Neuronal stem cell (in vitro differentiated cells): ENCODE measurements at regions not wholly inside any gene's neighbourhood (a gene's known extent, or its start where the extent isn't known, plus 50 kb on each side); places are given as distances from the start of the nearest gene placed in this dataset.

Source experiments
- DNase-seq: peaks from one replicate; pipeline ENCODE4 v3.0.0-alpha.2; 2013; ENCODE audit warnings: low spot score
- H2AFZ ChIP-seq: one replicate; pipeline ENCODE4 v1.6.1; 2013; ENCODE audit warnings: mild to moderate bottlenecking, low read length, inconsistent platforms
- H2AK5ac ChIP-seq: 2 replicates; pipeline ENCODE4 v1.6.1; 2013; ENCODE audit warnings: low read depth, mild to moderate bottlenecking, inconsistent platforms, low read length, moderate library complexity, mixed read lengths
- H2BK120ac ChIP-seq: 2 replicates; pipeline ENCODE4 v1.6.1; 2013; ENCODE audit warnings: low read depth, mild to moderate bottlenecking, inconsistent platforms, low read length, moderate library complexity, mixed read lengths
- H2BK12ac ChIP-seq: one replicate; pipeline ENCODE4 v1.6.1; 2013; ENCODE audit warnings: low read length, inconsistent platforms
- H2BK15ac ChIP-seq: 2 replicates; pipeline ENCODE4 v1.6.1; 2013; ENCODE audit warnings: mild to moderate bottlenecking, low read length, inconsistent platforms, mixed read lengths
- H2BK5ac ChIP-seq: one replicate; pipeline ENCODE4 v1.6.1; 2013; ENCODE audit warnings: inconsistent platforms, mild to moderate bottlenecking, low read length, moderate library complexity
- H3K14ac ChIP-seq: one replicate; pipeline ENCODE4 v1.6.1; 2013; ENCODE audit warnings: low read length, inconsistent platforms
- H3K18ac ChIP-seq: 2 replicates; pipeline ENCODE4 v1.6.1; 2013; ENCODE audit warnings: low read length, inconsistent platforms
- H3K23ac ChIP-seq: 2 replicates; pipeline ENCODE4 v1.6.1; 2013; ENCODE audit warnings: low read depth, mild to moderate bottlenecking, mixed read lengths, low read length, inconsistent platforms; ENCODE audit not compliant: poor library complexity
- H3K27ac ChIP-seq: replicated peaks from 3 replicates; pipeline ENCODE4 v1.5.1; 2013; ENCODE audit warnings: low read length, inconsistent platforms
- H3K27me3 ChIP-seq, 3 experiments: 2 replicates each; pipeline ENCODE4 v1.6.1; 2013; ENCODE audit warnings: low read length in 3 of 3, mild to moderate bottlenecking in 2 of 3, inconsistent platforms in 1 of 3, low read depth in 1 of 3, mixed read lengths in 1 of 3, moderate library complexity in 1 of 3; ENCODE audit not compliant: control insufficient read depth in 3 of 3, insufficient read depth in 3 of 3
- H3K36me3 ChIP-seq, 2 donors: replicated peaks in 1 of 2; 2 replicates each; pipeline ENCODE4 v1.6.1; 2013; ENCODE audit warnings: low read length in 2 of 2; ENCODE audit not compliant: control insufficient read depth in 2 of 2, insufficient read depth in 2 of 2
- H3K4ac ChIP-seq: 2 replicates; pipeline ENCODE4 v1.6.1; 2013; ENCODE audit warnings: inconsistent platforms, mild to moderate bottlenecking, low read length, moderate library complexity
- H3K4me1 ChIP-seq, 2 donors: 1 replicate in 1 of 2; 2 replicates in 1 of 2; pipeline ENCODE4 v1.6.1; 2013; ENCODE audit warnings: low read length in 2 of 2, low read depth in 1 of 2; ENCODE audit not compliant: control insufficient read depth in 2 of 2, insufficient read depth in 1 of 2
- H3K4me2 ChIP-seq: one replicate; pipeline ENCODE4 v1.6.1; 2013; ENCODE audit warnings: mild to moderate bottlenecking, low read length, inconsistent platforms; ENCODE audit not compliant: insufficient read depth, poor library complexity, severe bottlenecking
- H3K4me3 ChIP-seq, 2 donors: 2 replicates each; pipeline ENCODE4 v1.5.1; 2013; ENCODE audit warnings: low read length in 2 of 2, mild to moderate bottlenecking in 2 of 2, inconsistent platforms in 1 of 2, moderate library complexity in 1 of 2
- H3K79me1 ChIP-seq: one replicate; pipeline ENCODE4 v1.6.1; 2013; ENCODE audit warnings: low read depth, mild to moderate bottlenecking, inconsistent platforms, low read length, moderate library complexity
- H3K9ac ChIP-seq: one replicate; pipeline ENCODE4 v1.6.1; 2013; ENCODE audit warnings: mild to moderate bottlenecking, low read depth, low read length, inconsistent platforms; ENCODE audit not compliant: poor library complexity
- H3K9me3 ChIP-seq, 2 donors: replicated peaks in 1 of 2; 2 replicates each; pipeline versions ENCODE3 to v1.6.1; 2013; ENCODE audit warnings: low read length in 2 of 2, mild to moderate bottlenecking in 2 of 2, inconsistent platforms in 1 of 2, low read depth in 1 of 2, mixed read lengths in 1 of 2, moderate library complexity in 1 of 2; ENCODE audit not compliant: control insufficient read depth in 2 of 2, insufficient read depth in 1 of 2
- H4K8ac ChIP-seq: one replicate; pipeline ENCODE4 v1.6.1; 2013; ENCODE audit warnings: low read depth, mild to moderate bottlenecking, inconsistent platforms, low read length, moderate library complexity
- H4K91ac ChIP-seq: one replicate; pipeline ENCODE4 v1.6.1; 2013; ENCODE audit warnings: low read length, low read depth, mild to moderate bottlenecking, inconsistent platforms; ENCODE audit not compliant: poor library complexity
- WGBS, 2 donors: extraction: QIAGEN DNeasy Blood & Tissue Kit; methylation state at CpG; one replicate each; pipeline ENCODE4 v1.1.7; 2013; ENCODE audit warnings: missing lambda C conversion rate in 2 of 2, mixed read lengths in 1 of 2; ENCODE audit not compliant: insufficient read length in 2 of 2, insufficient replicate concordance in 1 of 2; ENCODE audit errors: extremely low coverage in 2 of 2; 5-methylcytosine and 5-hydroxymethylcytosine counted together

DNA sequence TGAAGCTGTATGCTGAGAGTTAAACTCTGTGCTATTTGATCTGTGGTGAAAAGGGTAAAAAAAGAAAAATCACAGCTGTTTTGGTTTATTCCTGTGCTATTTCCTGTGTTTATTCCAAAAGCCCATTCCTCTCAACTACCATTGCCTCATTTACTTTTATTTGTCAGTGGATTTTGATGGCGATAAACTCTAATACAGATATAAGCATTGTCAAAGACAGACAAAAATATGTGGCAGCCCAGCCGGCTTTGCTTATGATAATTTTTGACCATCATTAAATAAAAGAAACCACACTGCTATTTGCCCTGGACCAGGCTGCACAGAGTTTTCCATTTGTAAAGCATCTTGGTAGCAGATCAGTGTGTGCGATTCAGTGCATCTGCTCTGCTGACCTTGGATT lies 473.6 kb upstream of the ASIC2 start:
- no peak overlapping the region for H2BK120ac ChIP-seq
- H3K79me1 ChIP-seq: no peaks in the 10 kb centered on the region
- H3K4me3 ChIP-seq: no peak overlapping the region
- no peak overlapping the region for H2BK15ac ChIP-seq
- no peak overlapping the region for H3K4me2 ChIP-seq
- no peak overlapping the region for H2AK5ac ChIP-seq
- H3K23ac ChIP-seq: no peak overlapping the region
- H4K91ac ChIP-seq: no peak overlapping the region
- no peak overlapping the region for H2BK5ac ChIP-seq
- no peak overlapping the region for H3K27ac ChIP-seq
- no peak overlapping the region for H3K14ac ChIP-seq
- H3K4me1 ChIP-seq: no peaks in the 10 kb centered on the region
- no peak overlapping the region for H3K9ac ChIP-seq
- no peak overlapping the region for H4K8ac ChIP-seq
- DNase-seq: no peak
- H3K27me3 ChIP-seq: no peaks in the 10 kb centered on the region
- WGBS, 2 donors: no CpG with 5 or more reads among the region's 3 CpGs
- no peak overlapping the region for H2AFZ ChIP-seq
- H3K18ac ChIP-seq: no peak overlapping the region
- H3K4ac ChIP-seq: no peak overlapping the region
- no peak overlapping the region for H2BK12ac ChIP-seq
- no peaks in the 10 kb centered on the region for H3K36me3 ChIP-seq
- no peaks in the 10 kb centered on the region for H3K9me3 ChIP-seq

DNA sequence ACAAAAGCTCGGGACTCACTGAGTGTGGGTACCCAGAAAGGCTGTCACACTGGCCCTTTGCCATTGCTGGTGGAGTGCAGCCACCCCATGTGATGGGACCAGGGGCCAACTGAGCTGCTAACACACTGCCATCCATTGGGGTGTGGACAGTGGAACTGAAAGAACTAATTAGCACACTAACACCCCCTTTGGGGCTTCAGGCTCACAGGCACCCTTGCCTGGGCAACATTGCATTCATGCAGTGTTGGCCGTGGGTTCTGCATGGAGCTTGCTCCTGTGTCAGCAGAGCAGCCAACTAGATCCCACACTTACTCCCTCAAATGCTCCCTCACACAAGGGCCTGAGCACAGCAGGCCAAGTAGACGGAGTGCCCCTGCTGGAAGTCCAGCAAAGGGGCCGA lies 476.0 kb upstream of the ASIC2 start:
- Histone ChIP-seq H2AFZ (no peak overlapping the region), H3K27ac (no peak overlapping the region), H2BK120ac (no peak overlapping the region), H2AK5ac (no peak overlapping the region), H2BK12ac (no peak overlapping the region), H2BK5ac (no peak overlapping the region), H3K27me3 (no peaks in the 10 kb centered on the region), H3K4me1 (no peaks in the 10 kb centered on the region), H4K8ac (no peak overlapping the region), H3K14ac (peak overlapping the region; percentile 9), H3K4me2 (no peak overlapping the region), H3K4me3 (peak overlapping the region in 1 of 2 donors; percentile 40), H3K23ac (no peak overlapping the region), H2BK15ac (no peak overlapping the region), H3K4ac (no peak overlapping the region), H3K79me1 (no peaks in the 10 kb centered on the region), H3K18ac (peak overlapping the region; percentile 3), H3K9ac (no peak overlapping the region), H4K91ac (no peak overlapping the region), H3K36me3 (no peaks in the 10 kb centered on the region), H3K9me3 (no peaks in the 10 kb centered on the region)
- no peak for DNase-seq
- WGBS, 2 donors: no CpG with 5 or more reads among the region's 4 CpGs

DNA sequence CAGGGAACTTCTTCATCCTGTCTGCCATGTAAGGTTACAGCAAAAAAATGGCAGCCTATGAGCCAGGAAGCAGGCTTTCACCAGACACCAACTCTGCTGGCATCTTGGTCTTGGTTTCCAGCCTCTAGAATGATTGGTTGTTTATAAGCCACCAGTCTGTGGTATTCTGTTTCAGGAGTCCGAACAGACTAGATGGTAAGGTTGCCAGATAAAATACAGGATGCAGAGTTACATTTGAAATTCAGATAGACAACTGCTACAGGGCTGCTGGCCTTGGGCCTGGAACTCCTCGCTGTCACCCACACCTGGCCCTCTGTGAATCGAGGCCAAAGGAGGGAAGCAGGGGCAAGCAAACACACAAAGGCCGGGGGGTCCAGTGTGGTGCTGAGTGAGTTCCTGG lies 478.8 kb upstream of the CCL2 start:
- Histone ChIP-seq H3K18ac (no peak overlapping the region), H3K27ac (no peak overlapping the region), H4K91ac (no peak overlapping the region), H3K9ac (no peak overlapping the region), H3K14ac (no peak overlapping the region), H3K27me3 (no peaks in the 10 kb centered on the region), H3K79me1 (no peaks in the 10 kb centered on the region), H3K4me1 (peaks cover 0 to 1% of the 10 kb centered on the region in 2 donors), H2BK12ac (no peak overlapping the region), H3K4ac (no peak overlapping the region), H2BK120ac (no peak overlapping the region), H3K9me3 (no peaks in the 10 kb centered on the region), H4K8ac (no peak overlapping the region), H3K4me2 (no peak overlapping the region), H2BK5ac (no peak overlapping the region), H3K36me3 (no peaks in the 10 kb centered on the region), H2BK15ac (no peak overlapping the region), H2AFZ (no peak overlapping the region), H2AK5ac (no peak overlapping the region), H3K4me3 (no peak overlapping the region), H3K23ac (no peak overlapping the region)
- WGBS, 2 donors: no CpG with 5 or more reads among the region's 4 CpGs
- DNase-seq: no peak

DNA sequence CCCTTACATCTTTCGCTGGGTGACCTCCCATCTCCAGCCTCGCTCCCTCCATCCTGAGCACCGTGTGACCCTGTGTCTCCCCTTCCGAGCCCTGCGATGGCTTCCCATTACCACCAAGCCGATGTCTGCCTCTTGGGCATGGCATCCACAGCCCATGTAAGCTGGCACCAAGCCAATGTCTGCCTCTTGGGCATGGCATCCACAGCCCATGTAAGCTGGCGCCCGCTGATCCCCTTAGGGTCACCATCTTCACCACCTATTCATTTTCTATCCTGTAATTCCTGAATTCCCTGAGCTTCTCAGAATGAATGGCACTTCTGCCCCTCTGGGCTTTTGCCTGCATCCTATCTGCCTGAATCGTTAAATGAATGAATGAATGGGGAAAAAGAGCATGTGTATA lies 478.2 kb upstream of the CCL2 start:
- H3K27me3 ChIP-seq: no peaks in the 10 kb centered on the region
- H2AFZ ChIP-seq: no peak overlapping the region
- H3K18ac ChIP-seq: no peak overlapping the region
- no CpG with 5 or more reads among the region's 9 CpGs for WGBS, 2 donors
- H3K27ac ChIP-seq: no peak overlapping the region
- no peak overlapping the region for H2BK12ac ChIP-seq
- H3K9ac ChIP-seq: no peak overlapping the region
- H2AK5ac ChIP-seq: no peak overlapping the region
- peaks cover 0 to 1% of the 10 kb centered on the region in 2 donors for H3K4me1 ChIP-seq
- no peaks in the 10 kb centered on the region for H3K79me1 ChIP-seq
- no peak overlapping the region for H3K4ac ChIP-seq
- no peak overlapping the region for H4K91ac ChIP-seq
- H3K36me3 ChIP-seq: no peaks in the 10 kb centered on the region
- no peak overlapping the region for H3K23ac ChIP-seq
- no peak overlapping the region for H4K8ac ChIP-seq
- H3K4me3 ChIP-seq: no peak overlapping the region
- H2BK15ac ChIP-seq: no peak overlapping the region
- no peaks in the 10 kb centered on the region for H3K9me3 ChIP-seq
- H3K14ac ChIP-seq: no peak overlapping the region
- no peak for DNase-seq
- no peak overlapping the region for H2BK5ac ChIP-seq
- no peak overlapping the region for H2BK120ac ChIP-seq
- no peak overlapping the region for H3K4me2 ChIP-seq
